Activated CD4-positive, alpha-beta T cell treated with anti-CD3 and anti-CD28 coated beads for 36 hours (primary cell): ENCODE measurements at regions not wholly inside any gene's neighbourhood (a gene's known extent, or its start where the extent isn't known, plus 50 kb on each side); places are given as distances from the start of the nearest gene placed in this dataset.
A peak's percentile ranks its signal among the peaks of the same experiment; 100 is the strongest.

Experiments
- ATAC-seq: fragments of 200-7000 bp; cut with Tn5 transposase; one replicate; pipeline ENCODE4 v1.10.0; 2021; ENCODE audit warnings: mild to moderate bottlenecking, moderate library complexity
- CTCF ChIA-PET: fragments of 350-600 bp; sonication (Branson Sonifier 250); formaldehyde crosslinking; loops from one replicate; lab custom pipeline; 2021; ENCODE audit warnings: antibody characterized with exemption; lab: Charles Lee
- POLR2A ChIA-PET: fragments of 350-600 bp; sonication (Branson Sonifier 250); formaldehyde crosslinking; loops from one replicate; lab custom pipeline; 2021; ENCODE audit warnings: antibody characterized with exemption, inconsistent platforms; lab: Charles Lee
- DNase-seq: peaks from one replicate; pipeline ENCODE4 v3.0.0-alpha.2; 2020
- H3K27ac Mint-ChIP-seq: one replicate; pipeline ENCODE4 v1.8.0; 2021; ENCODE audit warnings: mixed read lengths
- H3K27me3 Mint-ChIP-seq: one replicate; pipeline ENCODE4 v1.8.0; 2021; ENCODE audit warnings: mixed read lengths
- H3K36me3 Mint-ChIP-seq: one replicate; pipeline ENCODE4 v1.8.0; 2021; ENCODE audit warnings: low read depth, mixed read lengths
- H3K4me1 Mint-ChIP-seq: one replicate; pipeline ENCODE4 v1.8.0; 2021; ENCODE audit warnings: mixed read lengths
- H3K4me3 Mint-ChIP-seq: one replicate; pipeline ENCODE4 v1.8.0; 2021; ENCODE audit warnings: mild to moderate bottlenecking, moderate library complexity, mixed read lengths
- H3K9me3 Mint-ChIP-seq: one replicate; pipeline ENCODE4 v1.8.0; 2021; ENCODE audit warnings: low read depth, mixed read lengths
- intact Hi-C, 2 experiments: fragments of 100-400 bp; cut with DNase I in 1 of 2; cut with micrococcal nuclease in 1 of 2; formaldehyde crosslinking; loops; one replicate each; pipeline versions ENCODE4 v1.14.2 to v1.15.1; 2022 to 2024; cut with DNase I, micrococcal nuclease

DNA sequence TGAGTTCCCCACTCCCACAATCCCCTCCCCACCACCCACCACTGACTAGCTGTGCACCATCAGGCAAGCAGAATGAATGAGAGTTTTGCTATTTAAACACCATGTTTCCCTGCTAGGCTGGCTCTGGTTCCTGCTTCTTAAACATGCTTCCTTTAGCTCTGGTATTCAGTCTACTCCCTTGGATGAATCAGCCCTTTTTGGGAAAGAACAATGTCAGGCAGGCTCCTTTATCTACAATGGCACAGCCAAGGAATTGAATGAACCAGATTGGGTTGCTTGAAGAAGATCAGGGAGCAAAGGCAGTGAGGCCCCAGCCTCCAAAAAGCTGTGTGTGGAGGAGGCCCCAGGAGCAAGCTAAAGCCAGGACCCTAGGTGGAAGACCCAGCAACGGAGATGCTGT is 92.9 kb upstream of the ISX start:
- intact Hi-C loops: no loop called here
- DNase-seq (no peak), ATAC-seq (no peak)
- peaks cover 7% of the 10 kb centered on the region for H3K9me3 Mint-ChIP-seq
- ChIA-PET CTCF (no interaction called here), POLR2A (no interaction called here)
- H3K4me1 Mint-ChIP-seq: no peaks in the 10 kb centered on the region
- peaks cover 8% of the 10 kb centered on the region for H3K27me3 Mint-ChIP-seq
- no peak overlapping the region for H3K4me3 Mint-ChIP-seq
- no peaks in the 10 kb centered on the region for H3K36me3 Mint-ChIP-seq
- no peak overlapping the region for H3K27ac Mint-ChIP-seq

DNA sequence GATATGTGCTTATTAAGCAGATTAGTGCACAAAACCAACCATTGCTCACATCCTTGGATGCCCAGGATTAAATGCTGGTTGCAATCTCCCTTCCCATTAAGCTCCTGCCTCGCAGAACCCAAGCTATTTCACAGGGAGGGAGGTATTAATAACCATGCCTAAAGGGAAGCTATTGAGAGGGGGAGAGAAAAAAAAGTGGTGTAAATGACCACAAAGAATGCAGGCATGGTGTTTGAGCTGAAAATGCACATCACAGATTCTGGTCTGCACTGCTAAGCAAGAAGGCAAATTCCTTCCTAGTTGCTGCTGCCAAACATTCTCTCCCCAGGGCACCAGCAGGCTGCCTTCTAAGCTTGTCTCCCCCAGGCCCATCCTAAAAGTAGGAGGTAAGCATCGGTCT is 92.0 kb upstream of the ISX start:
- H3K27me3 Mint-ChIP-seq: peaks cover 8% of the 10 kb centered on the region
- no peaks in the 10 kb centered on the region for H3K36me3 Mint-ChIP-seq
- no peak for DNase-seq
- no peaks in the 10 kb centered on the region for H3K4me1 Mint-ChIP-seq
- intact Hi-C loops: no loop called here
- POLR2A ChIA-PET: no interaction called here
- ATAC-seq: no peak
- H3K27ac Mint-ChIP-seq: no peak overlapping the region
- CTCF ChIA-PET: interaction anchor here (0.7 to 0.9 kb wide), 2 partner anchors 21 to 168 kb away, joined by 3 to 4 read pairs; no protein-coding TSS in a partner anchor
- no peak overlapping the region for H3K4me3 Mint-ChIP-seq
- H3K9me3 Mint-ChIP-seq: peaks cover 7% of the 10 kb centered on the region

DNA sequence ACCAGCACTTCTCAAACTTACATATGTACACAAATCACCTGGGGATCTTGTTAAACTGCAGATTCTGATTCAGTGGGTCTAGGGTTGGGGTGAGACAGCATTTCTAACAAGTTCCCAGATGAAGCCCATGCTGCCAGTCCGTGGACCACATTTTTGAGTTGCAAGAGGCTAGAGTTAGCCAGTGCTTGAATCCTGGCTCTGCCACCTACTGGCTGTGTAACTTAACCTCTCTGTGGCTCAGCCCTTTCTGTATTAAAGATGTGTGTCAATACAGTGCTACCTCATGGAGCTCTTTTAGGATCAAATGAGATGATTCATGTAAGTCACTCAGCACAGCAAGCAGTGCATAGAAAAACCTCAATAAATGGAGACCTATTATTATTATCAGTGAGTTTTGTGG is 90.2 kb upstream of the ISX start:
- ATAC-seq (no peak), DNase-seq (no peak)
- Mint-ChIP-seq H3K9me3 (peaks cover 7% of the 10 kb centered on the region), H3K4me1 (no peaks in the 10 kb centered on the region), H3K36me3 (no peaks in the 10 kb centered on the region), H3K4me3 (no peak overlapping the region), H3K27ac (no peak overlapping the region), H3K27me3 (peaks cover 3% of the 10 kb centered on the region)
- intact Hi-C loops: no loop called here
- ChIA-PET CTCF (interaction anchor here (0.6 to 1.3 kb wide), 2 partner anchors 178 to 256 kb away, joined by 3 read pairs; no protein-coding TSS in a partner anchor), POLR2A (no interaction called here)

DNA sequence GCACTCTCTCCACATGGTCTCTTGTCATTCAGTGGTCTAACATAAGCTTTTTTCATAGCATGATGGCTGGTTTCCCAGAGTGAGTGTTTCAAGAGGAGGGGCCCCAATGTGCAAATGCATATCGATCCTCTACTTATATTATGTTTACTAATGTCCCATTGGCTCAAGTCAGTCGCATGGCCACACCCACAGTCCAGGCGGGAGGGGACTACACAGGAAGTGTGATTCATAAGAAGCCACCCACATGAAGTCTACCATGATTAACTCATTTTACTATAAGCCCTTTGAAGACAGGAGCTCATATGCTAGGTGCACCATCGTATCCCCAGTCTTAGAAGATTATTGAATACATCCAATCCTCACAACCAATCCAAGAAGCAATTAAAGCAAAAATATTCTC is 89.5 kb upstream of the ISX start:
- H3K4me3 Mint-ChIP-seq: no peak overlapping the region
- no peak overlapping the region for H3K27ac Mint-ChIP-seq
- POLR2A ChIA-PET: no interaction called here
- no peaks in the 10 kb centered on the region for H3K4me1 Mint-ChIP-seq
- intact Hi-C loops: no loop called here
- CTCF ChIA-PET: interaction anchor here (0.5 to 1.3 kb wide), 3 partner anchors 15 to 918 kb away, joined by 3 read pairs; no protein-coding TSS in a partner anchor
- H3K9me3 Mint-ChIP-seq: peaks cover 7% of the 10 kb centered on the region
- no peaks in the 10 kb centered on the region for H3K36me3 Mint-ChIP-seq
- peaks cover 3% of the 10 kb centered on the region for H3K27me3 Mint-ChIP-seq
- peak; percentile 23 for DNase-seq
- ATAC-seq: no peak

DNA sequence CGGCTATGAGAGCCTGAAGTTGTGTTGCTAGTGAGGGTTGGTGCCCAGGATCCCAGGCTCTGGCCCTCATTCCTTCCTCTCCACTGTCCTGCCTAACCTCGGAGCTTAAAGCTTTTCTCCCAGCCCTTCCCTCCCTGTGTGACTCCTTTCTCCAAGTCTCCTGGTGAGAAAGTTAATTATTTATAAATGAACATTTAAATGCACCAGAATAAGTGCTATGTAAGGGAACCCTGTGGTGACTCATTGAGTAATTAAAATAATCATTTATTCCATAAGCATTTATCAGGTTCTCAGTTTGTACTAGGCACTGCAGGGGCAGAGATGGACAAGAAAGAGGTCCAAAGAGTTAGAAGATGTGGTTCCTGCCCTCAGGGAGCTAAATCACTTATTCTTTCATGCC is 89.1 kb upstream of the ISX start:
- no peak for DNase-seq
- ATAC-seq: no peak
- no peaks in the 10 kb centered on the region for H3K4me1 Mint-ChIP-seq
- peaks cover 3% of the 10 kb centered on the region for H3K27me3 Mint-ChIP-seq
- no peak overlapping the region for H3K27ac Mint-ChIP-seq
- no peaks in the 10 kb centered on the region for H3K36me3 Mint-ChIP-seq
- intact Hi-C loops: no loop called here
- no peak overlapping the region for H3K4me3 Mint-ChIP-seq
- peaks cover 7% of the 10 kb centered on the region for H3K9me3 Mint-ChIP-seq
- POLR2A ChIA-PET: no interaction called here
- CTCF ChIA-PET: interaction anchor here (0.6 kb wide), 1 partner anchor 917 kb away, joined by 3 read pairs; no protein-coding TSS in a partner anchor

DNA sequence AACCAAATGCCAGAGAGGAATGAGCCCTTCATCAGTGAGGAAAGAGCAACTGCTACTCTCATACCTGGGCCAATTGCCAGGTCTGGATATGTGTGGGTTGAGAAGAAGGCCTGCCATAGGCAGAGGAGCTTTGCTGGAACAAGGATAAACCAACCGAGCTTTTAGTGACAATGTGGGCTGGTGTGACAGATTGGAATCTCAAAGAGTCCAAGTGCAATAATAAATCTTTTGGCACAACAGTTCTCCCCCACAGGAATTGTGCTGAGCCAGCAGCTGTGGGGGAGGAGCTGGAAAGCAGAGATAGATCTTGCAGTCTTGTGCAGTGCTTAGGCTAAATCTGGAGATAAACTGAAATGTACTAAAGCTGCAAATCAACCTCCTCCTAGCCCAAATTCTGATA is 79.4 kb upstream of the ISX start:
- Mint-ChIP-seq H3K4me3 (no peak overlapping the region), H3K27me3 (peaks cover 8% of the 10 kb centered on the region), H3K9me3 (peaks cover 19% of the 10 kb centered on the region), H3K36me3 (no peaks in the 10 kb centered on the region), H3K4me1 (no peaks in the 10 kb centered on the region), H3K27ac (no peak overlapping the region)
- POLR2A ChIA-PET: no interaction called here
- CTCF ChIA-PET: interaction anchor here (0.7 kb wide), 1 partner anchor 1763 kb away, joined by 3 read pairs; no protein-coding TSS in a partner anchor
- intact Hi-C loops: no loop called here
- DNase-seq (no peak), ATAC-seq (no peak)

DNA sequence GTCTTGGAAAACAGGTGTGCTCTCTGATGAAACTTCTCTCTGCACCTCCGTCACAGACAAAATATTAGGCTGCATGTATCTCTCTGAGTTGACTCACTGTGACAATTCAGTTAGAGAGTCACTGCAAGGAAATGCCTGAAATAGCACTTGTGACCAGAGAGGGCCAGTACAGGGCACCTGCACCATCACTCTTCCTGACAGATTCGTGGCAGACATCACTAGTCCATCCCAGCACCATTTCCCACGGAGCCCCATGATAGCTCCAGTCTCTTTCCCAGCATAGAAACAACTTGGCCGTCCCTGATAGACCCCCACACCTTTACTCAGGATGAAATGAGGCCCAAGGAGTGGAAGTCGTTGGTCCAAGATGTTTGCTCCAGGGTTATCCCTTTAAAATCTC is 73.3 kb upstream of the ISX start:
- ATAC-seq (no peak), DNase-seq (no peak)
- Mint-ChIP-seq H3K9me3 (peaks cover 5% of the 10 kb centered on the region), H3K27ac (no peak overlapping the region), H3K36me3 (no peaks in the 10 kb centered on the region), H3K4me3 (no peak overlapping the region), H3K27me3 (peaks cover 10% of the 10 kb centered on the region), H3K4me1 (no peaks in the 10 kb centered on the region)
- intact Hi-C loops: no loop called here
- POLR2A ChIA-PET: no interaction called here
- CTCF ChIA-PET: no interaction called here

DNA sequence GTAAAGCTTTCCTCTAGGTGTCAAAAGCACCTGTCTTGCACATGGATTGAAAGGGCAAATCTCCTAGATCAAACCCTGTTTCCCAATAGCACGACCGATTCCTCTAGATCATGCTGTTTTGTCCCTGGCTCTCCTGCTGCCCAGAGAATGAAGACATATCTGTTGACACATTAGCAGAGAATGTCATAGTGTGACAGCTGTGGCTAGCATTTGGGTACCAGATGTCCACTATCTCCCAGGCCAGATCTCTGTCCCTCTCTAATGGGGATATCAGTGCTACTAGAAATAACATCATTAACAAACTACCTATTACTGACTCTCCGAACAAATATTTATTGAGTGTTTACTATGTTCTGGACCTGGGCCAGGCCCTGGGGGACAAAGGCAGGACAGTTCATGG is 72.4 kb upstream of the ISX start:
- intact Hi-C loops: no loop called here
- no peaks in the 10 kb centered on the region for H3K9me3 Mint-ChIP-seq
- no peak overlapping the region for H3K4me3 Mint-ChIP-seq
- DNase-seq: no peak
- H3K36me3 Mint-ChIP-seq: no peaks in the 10 kb centered on the region
- no peaks in the 10 kb centered on the region for H3K4me1 Mint-ChIP-seq
- H3K27ac Mint-ChIP-seq: no peak overlapping the region
- ChIA-PET CTCF (no interaction called here), POLR2A (no interaction called here)
- H3K27me3 Mint-ChIP-seq: peaks cover 10% of the 10 kb centered on the region
- ATAC-seq: no peak

DNA sequence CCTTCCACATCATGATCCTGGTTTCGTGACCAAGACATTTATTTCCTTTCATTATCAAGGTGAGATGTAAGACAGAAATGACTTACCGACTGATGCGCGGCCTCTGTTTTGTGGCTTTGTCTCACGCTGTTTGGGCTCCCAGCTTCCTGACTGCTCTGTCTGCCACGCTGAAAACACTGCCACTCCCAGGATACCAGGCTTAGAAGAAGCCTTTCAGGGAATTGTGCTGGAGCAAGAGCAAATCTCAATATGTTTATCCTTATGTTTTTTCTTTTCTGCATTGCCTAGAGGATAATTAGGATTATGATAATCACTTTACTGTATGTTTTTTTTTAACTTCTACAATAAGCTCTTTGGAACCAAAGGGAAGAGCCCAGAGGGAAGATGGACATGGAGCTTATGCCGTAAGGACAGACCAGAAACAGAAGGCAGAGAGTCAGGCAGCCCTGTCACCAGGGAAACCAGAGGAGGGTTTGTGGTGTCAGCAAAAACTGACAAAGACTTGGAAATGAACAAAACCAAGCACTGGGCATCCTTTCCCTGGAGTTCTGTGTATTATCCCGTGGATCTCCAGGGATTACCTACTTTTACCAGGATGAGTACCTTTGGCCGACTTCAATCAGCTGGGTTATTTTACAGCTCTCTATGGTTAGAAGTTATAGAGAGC is 68.2 kb upstream of the ISX start:
- Mint-ChIP-seq H3K27me3 (peaks cover 15% of the 10 kb centered on the region), H3K9me3 (no peaks in the 10 kb centered on the region), H3K36me3 (no peaks in the 10 kb centered on the region), H3K4me3 (no peak overlapping the region), H3K27ac (no peak overlapping the region), H3K4me1 (no peaks in the 10 kb centered on the region)
- intact Hi-C loops: no loop called here
- ChIA-PET POLR2A (no interaction called here), CTCF (no interaction called here)
- no peak for DNase-seq
- ATAC-seq: no peak

DNA sequence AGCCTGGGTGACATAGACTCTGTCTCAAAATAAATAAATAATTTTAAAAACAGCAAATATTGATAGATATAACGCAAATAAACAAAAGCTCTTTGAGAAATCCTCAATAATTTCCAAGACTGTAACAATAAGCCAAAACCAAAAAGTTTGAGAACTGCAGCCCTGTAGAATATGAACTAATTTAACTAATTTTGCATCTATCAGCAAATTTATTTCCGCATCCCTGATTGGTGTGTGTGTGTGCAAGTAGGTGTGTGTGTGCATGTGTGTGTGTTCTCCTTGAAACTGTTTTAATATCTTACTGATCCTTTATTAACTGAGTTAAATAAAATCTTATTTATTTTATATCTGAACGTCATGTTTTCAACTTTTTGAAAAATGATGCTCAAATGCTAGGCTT is 67.0 kb upstream of the ISX start:
- DNase-seq (no peak), ATAC-seq (no peak)
- Mint-ChIP-seq H3K27me3 (peaks cover 9% of the 10 kb centered on the region), H3K36me3 (no peaks in the 10 kb centered on the region), H3K4me1 (no peaks in the 10 kb centered on the region), H3K9me3 (no peaks in the 10 kb centered on the region), H3K4me3 (no peak overlapping the region), H3K27ac (no peak overlapping the region)
- CTCF ChIA-PET: no interaction called here
- intact Hi-C loops: no loop called here
- POLR2A ChIA-PET: no interaction called here

DNA sequence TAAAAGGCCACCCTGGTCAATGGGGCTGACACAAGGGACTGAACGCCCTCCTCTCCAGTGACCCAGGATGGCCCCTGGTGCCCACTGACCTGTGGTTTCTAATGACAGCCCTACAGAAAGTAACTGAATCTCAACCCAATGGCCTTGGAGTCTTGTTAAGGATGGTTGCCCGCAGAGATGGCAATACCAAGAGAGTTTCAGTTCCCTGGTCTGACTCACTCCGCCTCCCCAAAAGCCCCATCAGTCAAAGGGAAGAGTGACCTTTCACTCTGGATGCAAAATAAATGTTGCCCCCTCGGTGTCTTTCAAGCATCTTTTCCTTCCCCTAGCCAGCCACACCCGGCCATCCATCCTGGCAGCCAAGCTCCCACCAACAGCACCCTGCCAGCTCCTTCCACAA is 57.7 kb upstream of the ISX start:
- H3K4me1 Mint-ChIP-seq: no peaks in the 10 kb centered on the region
- DNase-seq: no peak
- ATAC-seq: no peak
- H3K27ac Mint-ChIP-seq: no peak overlapping the region
- intact Hi-C loops: no loop called here
- ChIA-PET CTCF (no interaction called here), POLR2A (no interaction called here)
- H3K4me3 Mint-ChIP-seq: no peak overlapping the region
- no peaks in the 10 kb centered on the region for H3K9me3 Mint-ChIP-seq
- H3K36me3 Mint-ChIP-seq: no peaks in the 10 kb centered on the region
- H3K27me3 Mint-ChIP-seq: peaks cover 3% of the 10 kb centered on the region

DNA sequence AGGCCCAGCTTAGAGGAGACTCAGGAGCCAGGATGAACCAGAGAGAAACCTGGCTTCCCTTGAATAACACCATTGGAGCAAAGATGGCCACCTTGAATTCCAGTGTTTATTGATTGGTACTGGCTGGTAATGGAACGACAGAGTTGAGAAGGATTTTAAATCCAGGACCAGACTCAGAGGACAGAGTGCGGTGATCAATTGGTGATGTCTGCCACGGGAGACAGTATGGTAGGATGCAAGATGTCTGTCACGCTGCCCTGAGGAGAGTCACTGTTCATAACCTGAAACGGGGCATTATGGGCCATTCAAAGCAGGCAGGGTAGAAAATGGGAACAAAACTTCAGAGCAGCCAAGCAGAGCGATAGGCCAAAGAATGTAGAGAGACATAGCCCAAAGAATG is 55.4 kb upstream of the ISX start:
- ATAC-seq: no peak

More for the DNA sequence above, 55.4 kb upstream of the ISX start:
- CTCF ChIA-PET: no interaction called here
- POLR2A ChIA-PET: no interaction called here
- Mint-ChIP-seq H3K36me3 (no peaks in the 10 kb centered on the region), H3K9me3 (no peaks in the 10 kb centered on the region), H3K27ac (no peak overlapping the region), H3K4me1 (no peaks in the 10 kb centered on the region), H3K27me3 (peaks cover 4% of the 10 kb centered on the region), H3K4me3 (no peak overlapping the region)
- intact Hi-C loops: no loop called here
- DNase-seq: no peak
